CD8-positive, alpha-beta memory T cell (primary cell): ENCODE measurements at regions not wholly inside any gene's neighbourhood (a gene's known extent, or its start where the extent isn't known, plus 50 kb on each side); places are given as distances from the start of the nearest gene placed in this dataset.
"Not testable (repeated sequence)": the region's sequence is repeated elsewhere in the genome, so short reads cannot be mapped to it uniquely, and the experiment has no call there.

Source experiments
- CTCF ChIA-PET: fragments of 350-600 bp; sonication (Branson Sonifier 250); formaldehyde crosslinking; loops from one replicate; lab custom pipeline; 2021; ENCODE audit warnings: antibody characterized with exemption; lab: Charles Lee
- POLR2A ChIA-PET: fragments of 350-600 bp; sonication (Branson Sonifier 250); formaldehyde crosslinking; loops from one replicate; lab custom pipeline; 2021; ENCODE audit warnings: antibody characterized with exemption; lab: Charles Lee
- DNase-seq, 5 donors: peaks; one replicate each; pipeline versions ENCODE4 v3.0.0 to v3.0.0-alpha.2; 2020 to 2022; ENCODE audit warnings: mixed read lengths in 1 of 5
- H3K27ac ChIP-seq: one replicate; pipeline ENCODE4 v1.7.0; 2013; ENCODE audit warnings: low read depth, mild to moderate bottlenecking, low read length, moderate library complexity
- H3K27me3 ChIP-seq: 2 replicates; pipeline ENCODE4 v1.7.0; 2013; ENCODE audit warnings: low read length, mild to moderate bottlenecking; ENCODE audit not compliant: insufficient read depth, poor library complexity, severe bottlenecking
- H3K36me3 ChIP-seq: 2 replicates; pipeline ENCODE4 v1.7.0; 2013; ENCODE audit warnings: mild to moderate bottlenecking, low read length, moderate library complexity; ENCODE audit not compliant: insufficient read depth
- H3K4me1 ChIP-seq: 2 replicates; pipeline ENCODE4 v1.7.0; 2013; ENCODE audit warnings: mild to moderate bottlenecking, low read length, moderate library complexity; ENCODE audit not compliant: insufficient read depth
- H3K4me3 ChIP-seq: 2 replicates; pipeline ENCODE4 v1.7.0; 2013; ENCODE audit warnings: mild to moderate bottlenecking, low read length
- H3K9me3 ChIP-seq: 2 replicates; pipeline ENCODE4 v1.7.0; 2013; ENCODE audit warnings: mild to moderate bottlenecking, low read length
- H3K27ac Mint-ChIP-seq, 8 donors: one replicate each; pipeline ENCODE4 v1.8.0; 2020 to 2021; ENCODE audit warnings: mixed read lengths in 8 of 8, mild to moderate bottlenecking in 6 of 8, inconsistent platforms in 3 of 8, moderate library complexity in 3 of 8
- H3K27me3 Mint-ChIP-seq, 2 donors: one replicate each; pipeline ENCODE4 v1.8.0; 2020 to 2021; ENCODE audit warnings: mixed read lengths in 2 of 2, mild to moderate bottlenecking in 1 of 2, moderate library complexity in 1 of 2
- H3K36me3 Mint-ChIP-seq, 3 donors: one replicate each; pipeline ENCODE4 v1.8.0; 2020 to 2021; ENCODE audit warnings: mixed read lengths in 3 of 3, inconsistent platforms in 1 of 3, mild to moderate bottlenecking in 1 of 3
- H3K4me1 Mint-ChIP-seq, 3 donors: one replicate each; pipeline ENCODE4 v1.8.0; 2020 to 2021; ENCODE audit warnings: mixed read lengths in 3 of 3, inconsistent platforms in 1 of 3, mild to moderate bottlenecking in 1 of 3
- H3K4me3 Mint-ChIP-seq, 7 donors: one replicate each; pipeline ENCODE4 v1.8.0; 2020 to 2021; ENCODE audit warnings: mixed read lengths in 7 of 7, mild to moderate bottlenecking in 6 of 7, moderate library complexity in 4 of 7, inconsistent platforms in 2 of 7
- H3K9me3 Mint-ChIP-seq, 5 donors: one replicate each; pipeline ENCODE4 v1.8.0; 2020 to 2022; ENCODE audit warnings: mixed read lengths in 5 of 5, mild to moderate bottlenecking in 3 of 5, moderate library complexity in 2 of 5, inconsistent platforms in 1 of 5

DNA sequence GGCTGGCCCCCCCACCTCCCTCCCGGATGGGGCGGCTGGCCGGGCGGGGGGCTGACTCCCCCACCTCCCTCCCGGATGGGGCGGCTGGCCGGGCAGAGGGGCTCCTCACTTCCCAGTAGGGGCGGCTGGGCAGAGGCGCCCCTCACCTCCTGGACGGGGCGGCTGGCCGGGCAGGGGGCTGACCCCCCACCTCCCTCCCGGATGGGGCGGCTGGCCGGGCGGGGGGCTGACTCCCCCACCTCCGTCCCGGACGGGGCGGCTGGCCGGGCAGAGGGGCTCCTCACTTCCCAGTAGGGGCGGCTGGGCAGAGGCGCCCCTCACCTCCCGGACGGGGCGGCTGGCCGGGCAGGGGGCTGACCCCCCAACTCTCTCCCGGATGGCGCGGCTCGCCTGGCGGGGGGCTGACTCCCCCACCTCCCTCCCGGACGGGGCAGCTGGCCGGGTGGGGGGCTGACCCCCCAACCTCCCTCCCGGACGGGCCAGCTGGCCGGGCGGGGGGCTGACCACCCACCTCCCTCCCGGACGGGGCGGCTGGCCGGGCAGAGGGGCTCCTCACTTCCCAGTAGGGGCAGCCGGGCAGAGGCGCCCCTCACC lies 194.1 kb upstream of the GRIA1 start:
- H3K27me3 ChIP-seq, CTCF ChIA-PET, H3K27ac Mint-ChIP-seq, H3K27ac ChIP-seq, H3K36me3 Mint-ChIP-seq, H3K4me1 Mint-ChIP-seq, H3K4me3 Mint-ChIP-seq, H3K36me3 ChIP-seq, H3K4me3 ChIP-seq, H3K27me3 Mint-ChIP-seq, H3K4me1 ChIP-seq, H3K9me3 ChIP-seq, POLR2A ChIA-PET, DNase-seq: not testable (repeated sequence)
- H3K9me3 Mint-ChIP-seq, result peaks cover 6 to 17% (median 7%) of the 10 kb centered on the region in 5 donors

DNA sequence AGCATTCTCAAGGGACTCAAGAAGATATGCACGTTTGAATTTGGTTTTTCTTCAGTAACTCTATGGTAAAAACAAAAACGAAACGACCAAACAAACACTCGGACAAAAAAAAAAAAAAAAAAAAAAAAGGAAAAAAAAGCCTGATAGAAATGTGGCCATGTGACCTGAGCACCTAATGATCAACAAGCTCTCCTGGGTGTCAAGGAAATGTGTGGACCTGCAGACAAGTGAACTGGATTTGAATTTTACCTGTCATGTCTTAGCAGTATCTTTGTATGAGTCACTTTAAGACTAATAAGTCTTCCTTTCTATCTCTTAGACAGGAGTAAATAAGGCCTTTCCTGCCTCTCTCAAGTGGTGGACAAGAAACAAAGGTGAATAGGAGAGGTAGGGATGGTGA lies 190.6 kb upstream of the GRIA1 start:
- ChIA-PET CTCF (no interaction called here), POLR2A (no interaction called here)
- Mint-ChIP-seq H3K9me3 (peaks cover 6 to 18% (median 7%) of the 10 kb centered on the region in 5 donors), H3K27me3 (no peaks in the 10 kb centered on the region), H3K4me1 (no peaks in the 10 kb centered on the region), H3K36me3 (no peaks in the 10 kb centered on the region), H3K4me3 (no peak overlapping the region), H3K27ac (no peak overlapping the region)
- Histone ChIP-seq H3K4me1 (no peaks in the 10 kb centered on the region), H3K4me3 (no peak overlapping the region), H3K36me3 (no peaks in the 10 kb centered on the region), H3K9me3 (no peaks in the 10 kb centered on the region), H3K27me3 (no peaks in the 10 kb centered on the region), H3K27ac (no peak overlapping the region)
- DNase-seq, result no peak

DNA sequence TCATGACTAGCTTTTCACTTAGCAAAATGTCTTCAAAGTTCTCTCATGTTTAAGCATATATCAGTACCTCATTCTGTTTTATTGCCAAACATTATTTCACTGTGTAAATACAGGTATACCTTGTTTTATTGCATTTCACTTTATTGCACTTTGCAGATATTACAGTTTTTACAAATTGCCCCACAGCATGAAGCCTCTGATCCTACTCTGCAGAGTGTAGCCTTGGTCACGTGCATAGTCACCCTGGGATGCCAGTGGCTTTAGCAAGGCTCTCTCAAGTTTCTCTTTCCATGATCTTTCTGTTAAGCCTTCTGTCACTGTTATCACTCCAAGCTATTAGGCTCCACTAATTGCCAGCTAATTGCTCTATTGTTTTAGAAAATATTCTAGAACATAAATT lies 182.2 kb upstream of the GRIA1 start:
- Histone ChIP-seq H3K36me3 (no peaks in the 10 kb centered on the region), H3K27ac (no peak overlapping the region), H3K4me1 (no peaks in the 10 kb centered on the region), H3K27me3 (no peaks in the 10 kb centered on the region), H3K9me3 (no peaks in the 10 kb centered on the region), H3K4me3 (no peak overlapping the region)
- ChIA-PET CTCF (no interaction called here), POLR2A (no interaction called here)
- H3K4me1 Mint-ChIP-seq, result no peaks in the 10 kb centered on the region
- H3K27ac Mint-ChIP-seq, result no peak overlapping the region
- no peaks in the 10 kb centered on the region for H3K36me3 Mint-ChIP-seq
- DNase-seq, result no peak
- no peak overlapping the region for H3K4me3 Mint-ChIP-seq
- peaks cover 0 to 1% of the 10 kb centered on the region in 2 donors for H3K27me3 Mint-ChIP-seq
- peaks cover 2 to 12% (median 4%) of the 10 kb centered on the region in 5 donors for H3K9me3 Mint-ChIP-seq

DNA sequence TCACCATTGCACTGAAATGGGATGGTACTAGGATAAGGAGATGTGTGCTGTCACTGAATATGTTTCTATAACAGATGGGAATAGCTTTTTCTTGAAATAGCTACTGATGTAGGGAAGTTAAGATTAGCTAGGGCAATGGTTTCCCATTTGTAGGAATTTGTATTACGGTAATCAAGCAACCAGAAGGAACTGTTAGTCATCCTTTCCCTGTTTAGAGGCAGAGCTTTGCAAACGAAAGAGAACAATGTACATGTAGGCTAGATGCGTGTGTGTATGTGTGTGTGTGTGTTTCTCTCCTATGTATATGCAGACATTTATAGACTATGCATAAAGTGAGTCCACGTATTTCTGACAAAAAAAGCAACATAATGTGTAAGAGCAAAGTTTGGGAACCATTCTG lies 171.9 kb upstream of the GRIA1 start:
- H3K36me3 ChIP-seq, result no peaks in the 10 kb centered on the region
- Mint-ChIP-seq H3K27me3 (no peaks in the 10 kb centered on the region), H3K4me3 (no peak overlapping the region), H3K36me3 (no peaks in the 10 kb centered on the region), H3K27ac (no peak overlapping the region), H3K9me3 (peaks cover 0 to 11% (median 2%) of the 10 kb centered on the region in 5 donors), H3K4me1 (no peaks in the 10 kb centered on the region)
- DNase-seq, result no peak
- no peaks in the 10 kb centered on the region for H3K9me3 ChIP-seq
- H3K27me3 ChIP-seq, result no peaks in the 10 kb centered on the region
- CTCF ChIA-PET, result no interaction called here
- no peaks in the 10 kb centered on the region for H3K4me1 ChIP-seq
- no peak overlapping the region for H3K27ac ChIP-seq
- POLR2A ChIA-PET, result no interaction called here
- no peak overlapping the region for H3K4me3 ChIP-seq

DNA sequence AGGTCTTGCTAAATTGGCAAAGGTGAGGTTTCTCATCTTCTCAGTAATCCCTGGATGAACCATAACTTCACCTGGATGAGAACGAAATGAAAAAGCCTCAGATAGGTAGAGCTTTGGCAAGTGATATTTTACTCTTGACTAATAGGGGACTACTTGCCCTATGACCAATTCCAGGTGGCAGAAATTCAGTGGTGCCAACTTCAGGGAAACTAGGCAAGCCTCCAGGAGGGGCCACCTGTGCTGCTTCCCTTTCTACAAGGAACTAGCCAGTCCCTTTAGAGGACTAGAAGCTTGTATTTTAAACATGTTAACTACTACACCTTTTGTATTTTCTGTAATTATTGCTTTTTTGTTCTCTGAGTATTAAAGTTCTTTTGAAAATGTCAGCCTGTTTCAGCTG lies 169.0 kb upstream of the GRIA1 start:
- Histone ChIP-seq H3K36me3 (no peaks in the 10 kb centered on the region), H3K27me3 (no peaks in the 10 kb centered on the region), H3K27ac (no peak overlapping the region), H3K9me3 (no peaks in the 10 kb centered on the region), H3K4me1 (no peaks in the 10 kb centered on the region), H3K4me3 (no peak overlapping the region)
- Mint-ChIP-seq H3K27ac (no peak overlapping the region), H3K4me3 (no peak overlapping the region), H3K36me3 (no peaks in the 10 kb centered on the region), H3K27me3 (no peaks in the 10 kb centered on the region), H3K9me3 (peaks cover 2 to 8% (median 4%) of the 10 kb centered on the region in 5 donors), H3K4me1 (no peaks in the 10 kb centered on the region)
- ChIA-PET CTCF (no interaction called here), POLR2A (no interaction called here)
- no peak for DNase-seq

DNA sequence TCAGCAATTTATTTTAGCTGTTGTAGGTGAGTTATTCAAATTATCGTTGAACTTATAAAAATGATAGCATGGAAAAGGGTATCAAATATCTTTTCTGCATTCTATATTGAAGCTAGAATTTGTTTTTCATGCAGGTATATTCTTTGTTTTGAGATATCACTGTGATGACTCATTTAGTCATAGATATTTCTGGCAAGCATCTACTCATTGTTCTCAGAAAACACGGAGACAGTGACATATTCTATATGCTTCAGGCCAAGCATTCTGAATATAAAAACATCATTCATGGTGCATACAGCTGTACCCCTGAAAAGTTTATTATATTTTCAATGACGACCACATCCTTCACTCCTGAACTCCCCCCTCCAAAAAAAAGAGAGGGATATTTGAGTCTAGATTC lies 150.3 kb upstream of the GRIA1 start:
- no peak overlapping the region for H3K27ac ChIP-seq
- CTCF ChIA-PET, result no interaction called here
- no peak for DNase-seq

DNA sequence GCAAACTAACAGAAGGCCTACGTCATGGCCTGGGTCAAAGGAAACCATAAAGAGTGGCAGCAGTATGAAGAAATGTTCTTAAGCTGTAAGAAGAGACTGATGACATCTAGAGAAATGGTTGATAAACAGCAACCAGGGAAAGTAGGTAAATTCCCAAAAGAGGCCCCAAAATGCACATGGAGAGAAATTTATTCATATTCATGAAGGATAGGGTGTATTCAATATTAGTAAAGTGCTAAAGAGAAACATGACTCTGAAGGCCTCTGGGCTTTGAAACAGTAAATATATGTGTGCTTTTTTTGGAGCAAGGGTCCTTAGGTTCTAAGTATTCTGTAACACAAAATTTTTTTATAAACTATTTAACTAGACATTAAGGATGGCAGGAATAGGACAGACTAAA lies 149.7 kb upstream of the GRIA1 start:
- POLR2A ChIA-PET, result no interaction called here
- no peak overlapping the region for H3K4me3 ChIP-seq
- no peaks in the 10 kb centered on the region for H3K27me3 ChIP-seq
- Mint-ChIP-seq H3K4me1 (no peaks in the 10 kb centered on the region), H3K9me3 (peaks cover 0 to 3% (median 2%) of the 10 kb centered on the region in 5 donors), H3K27ac (peak overlapping the region in 1 of 8 donors; percentile 77), H3K4me3 (no peak overlapping the region), H3K27me3 (no peaks in the 10 kb centered on the region), H3K36me3 (no peaks in the 10 kb centered on the region)
- H3K4me1 ChIP-seq, result no peaks in the 10 kb centered on the region
- H3K36me3 ChIP-seq, result no peaks in the 10 kb centered on the region
- no peak for DNase-seq
- H3K9me3 ChIP-seq, result no peaks in the 10 kb centered on the region
- no peak overlapping the region for H3K27ac ChIP-seq
- CTCF ChIA-PET, result no interaction called here

More for the DNA sequence above, 150.3 kb upstream of the GRIA1 start:
- no peaks in the 10 kb centered on the region for H3K4me1 Mint-ChIP-seq
- peaks cover 0 to 3% (median 2%) of the 10 kb centered on the region in 5 donors for H3K9me3 Mint-ChIP-seq
- no peaks in the 10 kb centered on the region for H3K4me1 ChIP-seq
- POLR2A ChIA-PET, result no interaction called here
- no peak overlapping the region for H3K4me3 ChIP-seq
- no peaks in the 10 kb centered on the region for H3K36me3 Mint-ChIP-seq
- no peaks in the 10 kb centered on the region for H3K27me3 Mint-ChIP-seq
- H3K9me3 ChIP-seq, result no peaks in the 10 kb centered on the region
- H3K36me3 ChIP-seq, result no peaks in the 10 kb centered on the region
- H3K27ac Mint-ChIP-seq, result peak overlapping the region in 1 of 8 donors; percentile 77
- no peaks in the 10 kb centered on the region for H3K27me3 ChIP-seq
- H3K4me3 Mint-ChIP-seq, result no peak overlapping the region

DNA sequence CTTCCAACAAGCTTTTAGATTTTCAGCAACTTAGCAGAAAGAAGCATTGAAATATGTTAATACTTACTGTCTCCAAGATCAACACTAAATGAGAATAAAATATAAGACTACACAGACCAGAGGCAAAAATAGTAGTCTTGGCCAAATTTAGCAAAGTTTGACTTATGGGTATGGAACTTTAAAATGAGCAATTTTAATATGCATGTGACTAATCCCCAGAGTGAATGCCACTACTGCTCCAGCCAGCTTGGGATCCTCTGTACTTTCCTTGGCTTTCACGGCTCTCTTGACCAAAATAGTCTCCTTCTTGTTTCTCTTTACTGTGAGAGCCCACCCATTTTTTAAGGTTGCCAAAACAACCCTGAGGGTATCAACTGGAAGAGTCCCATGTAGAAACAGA lies 148.0 kb upstream of the GRIA1 start:
- ChIA-PET CTCF (no interaction called here), POLR2A (no interaction called here)
- no peak overlapping the region for H3K27ac Mint-ChIP-seq

More for the DNA sequence above, 148.0 kb upstream of the GRIA1 start:
- Histone ChIP-seq H3K27me3 (no peaks in the 10 kb centered on the region), H3K27ac (no peak overlapping the region), H3K4me1 (no peaks in the 10 kb centered on the region), H3K9me3 (no peaks in the 10 kb centered on the region), H3K4me3 (no peak overlapping the region), H3K36me3 (no peaks in the 10 kb centered on the region)
- Mint-ChIP-seq H3K36me3 (no peaks in the 10 kb centered on the region), H3K9me3 (peaks cover 0 to 2% (median 0%) of the 10 kb centered on the region in 5 donors), H3K27me3 (no peaks in the 10 kb centered on the region), H3K4me1 (no peaks in the 10 kb centered on the region), H3K4me3 (no peak overlapping the region)
- DNase-seq, result no peak
